NCI-H82 treated with DMSO at 0.1 percent for 48 hours (cell line): ENCODE measurements at regions not wholly inside any gene's neighbourhood (a gene's known extent, or its start where the extent isn't known, plus 50 kb on each side); places are given as distances from the start of the nearest gene placed in this dataset.

ENCODE experiments used
- DNase-seq: peaks from one replicate; lab custom pipeline; 2025; ENCODE audit not compliant: unreplicated experiment; lab: John Stamatoyannopoulos, UW

DNA sequence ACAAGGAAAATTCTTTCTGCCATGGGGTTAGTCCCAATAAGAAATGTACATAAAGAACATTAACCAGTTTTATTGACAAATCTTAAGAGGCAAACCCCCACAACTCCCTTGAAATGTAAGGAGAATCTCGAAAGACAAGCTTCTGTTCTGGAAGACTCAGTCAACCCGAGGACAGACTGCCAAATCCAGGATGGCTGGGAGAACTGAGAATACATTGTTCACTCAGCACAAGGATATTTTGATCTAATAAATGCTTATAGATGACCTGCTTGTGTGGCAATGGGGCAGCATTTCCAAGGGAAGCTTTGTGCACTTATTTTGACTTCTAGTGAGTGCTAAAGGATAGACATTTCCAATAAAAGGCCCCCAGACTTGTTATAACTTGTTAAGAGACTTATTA, 280.4 kb downstream of the DHX15 start:
- no peak for DNase-seq

DNA sequence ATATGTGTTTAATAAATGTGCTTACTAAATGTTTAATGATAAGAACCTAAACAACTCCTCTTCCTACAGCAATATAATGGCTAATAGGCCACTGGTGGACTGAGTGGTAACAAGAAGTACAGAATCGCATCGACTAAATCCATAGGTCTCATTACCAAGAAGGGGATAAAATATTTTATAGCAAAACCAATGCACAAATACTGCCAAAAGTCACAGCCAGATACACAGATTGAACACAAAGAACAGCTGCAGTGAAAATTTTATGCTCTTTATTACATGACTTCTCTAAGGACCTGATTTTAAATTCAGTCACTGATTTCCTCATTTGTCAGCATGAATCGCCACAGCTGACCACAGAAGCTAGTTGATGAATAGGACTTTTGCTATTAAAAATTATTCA, 285.4 kb downstream of the DHX15 start:
- DNase-seq, result no peak

DNA sequence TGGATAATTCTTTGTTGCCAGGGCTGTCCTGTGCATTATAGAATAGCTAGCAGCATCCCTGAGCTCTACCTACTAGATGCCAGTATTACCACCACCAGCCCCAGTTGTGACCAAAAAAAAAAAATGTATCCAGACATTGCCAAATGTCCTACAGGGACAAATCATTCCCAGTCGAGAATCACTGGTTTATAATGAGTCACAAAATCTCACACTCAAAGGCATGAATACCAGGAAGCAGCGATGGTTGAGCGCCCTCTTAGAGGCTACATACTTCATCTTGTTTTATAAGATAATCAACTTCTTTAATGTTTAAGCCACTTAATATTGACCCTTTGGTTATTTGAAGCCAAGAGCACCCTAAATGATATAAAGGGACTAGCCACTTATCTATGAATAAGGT, 297.3 kb downstream of the DHX15 start:
- no peak for DNase-seq

DNA sequence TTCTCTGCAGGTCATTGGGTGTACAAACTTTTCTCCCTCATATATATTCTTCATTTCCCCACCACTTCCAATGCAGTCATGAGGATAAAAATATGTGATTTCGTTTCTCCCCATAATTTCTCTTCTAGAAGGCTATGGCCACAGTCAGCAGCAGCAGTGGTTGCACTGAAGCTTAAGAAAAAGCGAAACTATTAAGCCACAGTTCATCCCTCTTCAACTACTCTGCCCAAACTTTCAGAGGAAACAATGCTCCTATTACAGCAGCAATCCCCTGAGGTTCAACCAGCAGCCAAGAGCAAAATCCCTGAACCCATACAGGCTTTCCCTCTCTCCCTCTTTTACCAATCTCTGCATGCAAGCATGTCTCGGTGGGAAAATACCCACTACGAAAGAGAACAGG, 298.6 kb downstream of the DHX15 start:
- no peak for DNase-seq

DNA sequence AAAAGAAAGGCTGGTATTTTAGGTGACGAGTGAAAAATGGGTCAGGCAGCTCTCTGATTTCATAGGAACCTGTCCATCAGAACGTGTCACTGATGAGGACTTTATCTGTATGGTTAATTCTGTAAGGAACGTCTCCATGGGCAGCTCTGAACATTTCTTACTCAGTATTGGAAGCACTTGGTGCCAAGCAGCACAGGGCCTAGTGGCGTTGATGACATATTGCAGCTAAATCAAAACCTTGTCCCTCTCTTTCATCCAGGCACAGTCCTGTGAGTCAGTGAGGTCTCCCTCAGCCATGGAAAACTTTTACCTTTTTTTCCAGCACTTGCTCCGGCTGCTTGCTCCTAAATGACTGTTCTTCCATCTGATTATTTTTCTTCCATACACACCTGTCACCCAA, 301.9 kb downstream of the DHX15 start:
- no peak for DNase-seq

DNA sequence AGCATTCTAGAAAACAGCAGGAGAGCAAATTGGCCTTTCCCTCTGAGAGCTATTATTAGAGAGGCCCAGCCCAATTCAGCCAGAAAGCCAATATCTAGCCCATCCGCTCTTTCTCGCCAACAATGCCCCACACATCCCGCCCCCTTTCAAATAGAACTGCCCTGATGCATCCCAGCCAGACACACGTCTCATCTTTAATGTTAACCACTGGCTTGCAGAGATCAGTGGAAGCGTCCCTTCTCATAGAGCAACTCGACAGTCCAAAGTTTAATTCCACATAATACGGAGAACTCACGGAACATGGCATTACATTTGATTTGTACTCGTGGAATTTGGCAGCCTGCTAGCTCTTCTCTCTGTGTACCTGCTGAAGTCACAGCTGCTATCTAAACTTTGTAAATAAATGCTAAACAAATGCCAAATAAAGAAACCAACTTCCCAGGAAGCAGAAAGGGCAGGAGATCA, 304.4 kb downstream of the DHX15 start:
- DNase-seq, result no peak

DNA sequence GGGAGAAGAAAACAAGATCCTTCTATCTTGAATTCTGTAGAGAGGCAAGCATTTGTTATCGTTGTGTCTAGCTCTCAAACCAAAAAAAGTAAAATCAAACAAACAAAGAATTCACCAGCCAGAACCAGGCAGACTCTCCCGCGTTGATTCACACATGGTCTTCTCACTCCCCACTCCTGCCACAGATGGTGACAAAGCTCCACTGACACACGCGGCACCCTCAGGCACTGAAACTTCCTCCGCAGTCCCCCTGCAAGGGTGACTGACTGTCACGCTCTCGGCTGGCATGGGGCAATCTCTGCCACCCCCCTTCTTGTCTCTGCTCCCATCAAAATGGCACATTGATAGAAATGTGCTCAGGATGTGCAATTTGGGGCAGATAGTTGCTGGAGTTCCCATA, 304.9 kb downstream of the DHX15 start:
- no peak for DNase-seq

DNA sequence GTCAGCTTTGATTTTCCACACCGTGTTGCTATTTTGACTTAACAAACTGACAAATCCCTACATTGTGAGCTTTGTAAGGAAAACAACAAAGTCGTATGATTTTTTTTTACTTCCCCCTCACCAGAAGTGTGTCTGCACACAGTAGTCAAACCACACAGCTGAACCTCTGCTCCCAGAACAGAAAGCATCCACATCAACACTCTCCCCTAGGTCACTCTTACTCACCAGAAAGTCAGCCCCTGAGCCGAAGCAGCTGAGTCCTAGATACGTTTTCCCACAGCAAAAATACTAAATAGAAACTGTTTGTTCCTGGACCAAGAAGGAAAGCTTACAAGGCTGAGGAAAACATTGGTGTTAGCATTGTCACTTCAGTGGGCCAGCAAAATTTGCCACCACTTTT, 305.7 kb downstream of the DHX15 start:
- no peak for DNase-seq

DNA sequence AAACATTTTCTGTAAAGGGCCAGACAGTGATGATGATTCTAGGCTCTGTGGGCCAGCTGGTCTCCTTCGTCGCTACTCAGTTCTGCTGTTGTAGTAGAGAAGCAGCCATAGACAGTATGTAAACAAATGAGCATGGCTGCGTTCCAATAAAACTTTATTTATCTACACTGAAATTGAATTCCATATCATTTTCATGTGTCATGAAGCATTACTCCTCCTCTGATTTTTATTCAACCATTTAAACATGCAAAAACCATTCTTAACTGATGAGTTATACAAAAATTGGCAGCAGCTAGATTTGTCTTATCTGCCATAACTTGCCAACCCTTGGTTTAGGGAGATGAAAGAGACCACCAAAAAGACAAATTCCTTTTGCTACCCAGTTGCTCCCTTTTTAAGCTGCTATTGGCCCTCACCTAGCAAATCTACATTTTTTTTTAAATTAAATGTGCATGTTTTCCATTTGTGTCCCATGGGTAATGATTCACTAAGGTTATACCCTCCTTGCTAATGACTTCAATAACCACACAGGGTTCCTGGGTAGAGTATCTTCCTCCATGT, 309.9 kb downstream of the DHX15 start:
- DNase-seq, result no peak

DNA sequence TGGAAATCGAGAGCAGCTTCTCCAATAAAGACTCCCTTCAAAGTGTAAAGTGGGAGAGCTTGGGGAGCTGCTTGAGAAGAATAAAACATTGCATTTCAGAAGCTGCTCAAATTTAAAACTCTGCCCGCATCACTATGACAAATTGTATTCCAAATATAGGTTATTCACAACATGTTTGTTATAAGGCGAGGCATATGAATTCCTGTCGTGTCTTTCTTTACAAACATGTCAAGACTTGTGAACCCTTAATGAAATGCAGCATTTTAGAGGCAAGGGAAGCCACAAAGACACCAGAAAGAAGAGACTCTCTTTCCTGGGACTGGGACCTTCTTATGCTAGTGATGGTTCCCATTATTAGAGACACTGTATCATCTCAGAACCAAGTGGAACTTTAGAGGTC, 311.2 kb downstream of the DHX15 start:
- DNase-seq, result no peak

DNA sequence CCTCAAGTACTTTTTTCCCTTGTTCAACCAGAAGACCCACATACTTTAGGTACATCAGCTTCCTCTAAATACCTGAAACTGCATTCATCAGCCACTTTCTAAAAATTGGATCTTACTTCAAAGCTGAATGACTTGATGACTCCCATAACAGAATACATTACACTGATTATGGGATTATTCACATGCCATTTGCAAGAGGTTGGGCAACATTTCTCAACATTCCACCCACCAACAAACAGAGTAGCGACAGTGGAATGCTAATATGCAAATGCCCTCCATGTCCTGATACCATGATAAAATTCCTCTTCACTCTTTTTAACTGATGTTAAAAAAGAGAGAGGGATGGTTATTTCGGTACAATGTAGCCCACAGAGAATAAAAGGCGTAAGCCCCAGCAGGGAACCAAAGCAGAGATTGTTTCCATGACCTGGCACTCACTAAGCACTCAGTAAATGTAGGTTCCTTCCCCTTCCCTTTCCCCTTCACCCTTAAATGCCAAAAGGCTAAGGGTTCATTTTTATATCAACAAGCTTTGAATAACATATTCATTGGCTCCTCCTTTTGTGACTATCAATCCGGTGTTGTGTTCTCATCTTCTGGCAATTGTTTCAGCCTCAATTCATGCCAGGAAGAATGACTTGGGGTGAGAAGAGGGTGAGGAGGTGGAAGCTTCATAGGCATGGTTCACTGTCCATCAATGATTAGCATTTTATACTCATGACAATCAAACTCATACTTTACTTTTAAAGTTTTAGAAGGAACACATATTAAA, 317.2 kb downstream of the DHX15 start:
- DNase-seq, result no peak

DNA sequence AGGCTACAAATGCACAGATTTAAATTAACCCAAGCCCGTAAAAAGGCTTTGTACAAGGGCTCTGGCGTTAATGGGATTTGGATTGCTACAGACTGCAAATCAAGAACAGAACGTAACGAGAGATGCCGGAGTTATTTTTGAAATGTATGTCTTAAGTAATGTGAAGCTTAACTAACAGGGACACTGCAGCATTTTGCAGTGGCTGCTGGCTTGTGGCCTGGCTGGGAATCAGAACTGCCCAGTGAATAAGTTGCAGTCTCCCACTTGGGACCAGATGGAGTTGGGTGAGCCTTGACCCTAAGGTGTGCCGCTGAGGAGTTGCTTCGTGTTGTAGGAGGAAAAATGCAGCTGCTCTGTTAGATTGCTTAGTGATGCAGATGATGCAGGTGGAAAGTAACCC, 318.4 kb downstream of the DHX15 start:
- DNase-seq, result peak; percentile 80

DNA sequence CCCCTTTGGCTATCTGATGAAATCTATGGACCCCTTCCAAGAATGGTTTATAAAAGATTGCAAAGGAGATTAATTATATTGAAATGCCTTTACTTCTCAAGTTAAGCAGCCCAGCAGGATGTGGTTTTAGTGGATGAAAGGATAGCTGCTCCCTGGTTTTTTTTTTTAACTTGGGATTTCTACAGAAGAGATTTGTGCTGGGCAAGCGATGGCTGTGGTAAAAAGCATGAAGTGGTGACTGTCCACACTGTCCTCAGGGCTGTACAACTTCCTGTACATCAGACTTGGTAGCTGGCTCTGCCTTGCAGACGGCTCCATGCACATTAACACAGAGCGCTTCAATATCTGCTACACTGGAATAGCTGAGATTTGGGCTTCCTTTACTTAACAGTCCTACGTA, 321.7 kb downstream of the DHX15 start:
- no peak for DNase-seq

DNA sequence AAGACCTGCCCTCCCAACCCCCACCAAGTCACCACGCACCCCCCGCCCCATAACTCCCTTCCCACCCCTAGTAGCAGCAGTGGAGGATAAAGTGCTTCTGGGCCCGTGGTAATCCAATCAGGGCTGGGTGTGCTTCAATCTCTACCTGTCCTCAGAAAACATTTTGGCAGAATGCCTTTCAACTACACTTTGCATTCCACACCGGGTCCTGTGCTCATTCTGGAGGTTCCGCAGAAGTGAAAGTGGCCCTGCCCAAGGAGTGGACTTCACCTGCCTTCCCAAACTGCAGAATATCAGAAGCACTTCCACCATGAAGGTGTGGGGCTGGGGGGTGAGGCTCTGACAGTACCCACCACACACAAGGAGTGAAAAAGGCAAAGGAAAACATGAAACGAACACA, 322.3 kb downstream of the DHX15 start:
- DNase-seq, result peak; percentile 42

DNA sequence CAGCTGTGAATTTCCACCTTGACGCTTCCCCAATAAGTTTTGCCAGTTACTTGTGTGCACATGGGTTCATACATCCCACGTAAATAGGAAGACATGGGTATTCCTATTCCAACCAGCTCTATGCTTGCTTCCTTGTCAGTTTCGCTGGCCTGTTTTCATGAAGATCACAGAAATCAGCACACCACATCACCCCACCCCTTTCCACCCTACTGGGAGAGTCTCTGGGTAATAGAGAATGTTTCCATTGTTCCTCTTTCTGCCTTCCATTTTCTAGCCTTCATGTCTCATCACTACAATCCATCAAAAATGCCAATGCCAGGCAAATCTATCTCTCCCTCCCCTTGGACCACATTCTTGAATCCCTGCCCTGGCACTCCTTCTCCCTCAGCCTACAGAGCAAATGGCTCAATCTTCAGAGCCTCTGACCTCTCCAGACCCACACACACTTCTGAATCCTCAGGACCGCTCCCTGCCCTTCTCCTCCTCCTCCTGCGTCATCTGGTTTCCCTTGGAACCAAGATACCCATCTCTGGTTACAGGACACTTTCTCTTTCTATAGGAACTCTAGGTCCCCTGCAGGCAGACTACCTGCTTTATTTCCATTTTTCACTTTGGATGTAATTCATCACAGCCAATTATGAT, 323.3 kb downstream of the DHX15 start:
- DNase-seq, result no peak

DNA sequence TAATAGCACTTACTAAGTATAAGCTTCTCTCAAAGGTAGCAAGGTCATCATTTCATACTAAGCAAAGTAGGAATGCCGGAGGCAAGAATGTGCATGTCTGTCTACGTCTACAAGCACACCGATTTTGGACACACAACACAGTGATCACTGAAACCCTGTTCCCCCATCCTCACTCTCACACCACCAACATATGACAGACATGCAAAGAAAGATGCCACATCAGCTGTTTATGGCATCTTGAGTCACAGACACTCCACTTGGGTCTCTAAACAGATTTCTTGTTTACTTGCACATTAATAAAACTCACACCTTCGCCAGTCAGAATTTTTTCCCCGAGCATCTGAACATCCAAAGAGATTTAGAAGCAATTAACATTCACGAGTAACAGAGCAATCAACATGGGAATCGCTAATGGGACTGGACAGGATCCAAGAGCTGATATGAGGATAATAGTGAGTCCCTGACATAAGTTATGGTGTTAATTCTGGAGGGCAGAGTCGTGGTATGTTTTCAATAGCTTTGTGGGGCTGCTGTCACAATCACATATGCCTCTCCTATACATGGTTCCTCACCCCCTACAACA, 324.1 kb downstream of the DHX15 start:
- DNase-seq, result no peak

DNA sequence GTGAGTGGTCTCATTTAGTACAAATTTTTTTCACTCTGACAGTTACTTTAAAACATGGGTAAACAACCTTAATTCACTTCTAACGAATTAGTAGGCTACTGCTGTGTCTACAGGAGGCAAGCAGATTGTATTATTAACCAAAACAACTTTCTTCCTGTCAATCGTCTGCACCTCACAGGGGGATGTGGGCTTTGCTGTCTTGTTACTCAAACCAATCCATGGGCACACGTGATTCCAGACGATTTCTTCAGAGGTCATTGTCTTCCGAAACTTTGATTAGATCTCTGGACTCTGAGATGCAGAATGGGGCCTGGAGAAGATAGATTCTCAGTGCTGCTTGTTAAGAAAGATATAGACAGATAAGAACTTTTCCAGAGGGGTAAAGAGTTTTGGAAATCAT, 327.8 kb downstream of the DHX15 start:
- no peak for DNase-seq

DNA sequence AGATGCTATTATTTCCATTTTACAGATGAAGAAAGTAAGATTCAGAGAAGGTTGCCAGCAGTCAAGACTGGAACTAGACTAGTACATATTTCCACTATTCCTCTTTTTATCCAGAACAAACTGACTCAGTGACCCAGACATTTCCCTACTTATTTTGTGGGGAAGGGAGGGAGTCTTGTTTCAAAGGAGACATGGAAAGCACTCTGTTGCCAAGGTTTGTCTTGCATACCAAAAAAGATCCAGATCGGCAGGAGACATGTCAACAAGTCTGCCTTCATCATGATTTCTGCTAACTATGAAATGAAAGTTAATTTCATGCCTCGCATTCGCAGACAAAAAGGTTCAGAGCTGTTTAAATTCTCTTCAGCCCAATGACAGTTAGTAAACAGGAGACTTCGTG, 328.3 kb downstream of the DHX15 start:
- DNase-seq, result no peak

DNA sequence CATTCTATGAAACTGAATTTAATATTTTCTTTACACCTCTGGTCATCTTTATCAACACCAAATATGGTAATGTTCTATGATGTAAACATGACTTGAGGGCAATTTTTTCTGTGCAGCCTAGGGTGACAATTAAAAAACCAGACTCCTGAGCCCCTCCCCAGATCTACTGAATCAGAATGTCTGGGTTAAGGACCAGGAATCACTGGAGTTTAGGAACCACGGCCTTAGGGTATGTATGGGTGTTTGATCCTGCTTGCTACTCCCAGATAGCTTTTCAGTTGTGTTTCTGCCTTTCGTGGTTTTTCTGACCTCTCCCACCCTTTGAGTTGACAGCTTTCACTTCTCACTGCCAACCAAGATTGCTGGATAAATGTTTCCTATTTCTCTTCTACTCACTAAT, 332.2 kb downstream of the DHX15 start:
- DNase-seq, result no peak

DNA sequence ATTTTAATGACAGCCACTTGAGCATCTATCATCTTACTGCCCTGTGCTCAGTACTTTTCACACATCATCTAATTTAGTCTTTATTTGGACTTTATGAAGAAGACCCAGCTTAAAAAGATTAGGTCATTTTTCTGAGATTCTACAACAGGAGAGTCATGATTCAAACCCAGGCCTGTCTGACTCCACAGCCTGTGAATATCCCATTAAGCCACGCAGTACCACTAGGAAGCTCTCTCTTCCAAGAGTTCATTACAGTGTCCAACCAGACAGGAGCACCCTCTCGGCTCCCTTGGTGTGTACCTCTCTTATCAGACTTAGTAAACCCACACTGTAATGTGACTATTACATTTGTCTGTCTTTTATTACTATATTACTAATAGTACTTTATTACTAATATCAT, 332.8 kb downstream of the DHX15 start:
- no peak for DNase-seq

DNA sequence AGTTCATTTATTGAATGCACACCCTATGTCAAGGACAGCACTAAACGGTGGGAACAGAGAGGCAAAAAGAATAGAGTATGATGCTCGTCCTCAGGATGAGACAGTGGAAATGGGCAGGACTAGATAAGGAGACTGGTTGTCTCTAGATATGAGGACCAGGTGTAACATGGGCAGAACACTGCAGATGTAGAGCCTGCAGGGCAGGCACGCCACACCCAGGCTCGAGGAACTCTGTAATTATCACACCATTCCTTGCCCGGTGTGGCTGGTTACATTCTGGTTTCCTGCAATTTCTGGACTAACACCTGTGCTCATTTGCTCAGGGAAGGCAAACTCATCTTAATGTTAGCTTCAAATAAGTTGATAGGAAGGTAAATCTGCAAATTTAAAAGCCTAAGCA, 334.4 kb downstream of the DHX15 start:
- DNase-seq, result no peak
